T-helper 1 cell treated with Interleukin-12 subunit alpha and Interleukin-12 subunit beta and Interleukin-4 antibody, amounts not matched to agents 30 μg/mL and 1 μg/mL, for 36 hours (primary cell): ENCODE measurements at regions not wholly inside any gene's neighbourhood (a gene's known extent, or its start where the extent isn't known, plus 50 kb on each side); places are given as distances from the start of the nearest gene placed in this dataset.

Source experiments
- H3K27ac Mint-ChIP-seq: one replicate; pipeline ENCODE4 v1.8.0; 2021; ENCODE audit warnings: mild to moderate bottlenecking, mixed read lengths
- H3K27me3 Mint-ChIP-seq: one replicate; pipeline ENCODE4 v1.8.0; 2021; ENCODE audit warnings: low read depth, mixed read lengths
- H3K36me3 Mint-ChIP-seq: one replicate; pipeline ENCODE4 v1.8.0; 2021; ENCODE audit warnings: low read depth, mixed read lengths
- H3K4me1 Mint-ChIP-seq: one replicate; pipeline ENCODE4 v1.8.0; 2021; ENCODE audit warnings: low read depth, mixed read lengths
- H3K4me3 Mint-ChIP-seq: one replicate; pipeline ENCODE4 v1.8.0; 2021; ENCODE audit warnings: mild to moderate bottlenecking, moderate library complexity, mixed read lengths
- H3K9me3 Mint-ChIP-seq: one replicate; pipeline ENCODE4 v1.8.0; 2021; ENCODE audit warnings: mixed read lengths

- Mint-ChIP-seq H3K27me3 (no peaks in the 10 kb centered on the region), H3K27ac (no peak overlapping the region), H3K36me3 (no peaks in the 10 kb centered on the region), H3K4me3 (no peak overlapping the region), H3K9me3 (peaks cover 40% of the 10 kb centered on the region), H3K4me1 (no peaks in the 10 kb centered on the region)
These were observed 638.0 kb downstream of the IRX1 start for GRCh38 chr5:4233671-4234070.

DNA sequence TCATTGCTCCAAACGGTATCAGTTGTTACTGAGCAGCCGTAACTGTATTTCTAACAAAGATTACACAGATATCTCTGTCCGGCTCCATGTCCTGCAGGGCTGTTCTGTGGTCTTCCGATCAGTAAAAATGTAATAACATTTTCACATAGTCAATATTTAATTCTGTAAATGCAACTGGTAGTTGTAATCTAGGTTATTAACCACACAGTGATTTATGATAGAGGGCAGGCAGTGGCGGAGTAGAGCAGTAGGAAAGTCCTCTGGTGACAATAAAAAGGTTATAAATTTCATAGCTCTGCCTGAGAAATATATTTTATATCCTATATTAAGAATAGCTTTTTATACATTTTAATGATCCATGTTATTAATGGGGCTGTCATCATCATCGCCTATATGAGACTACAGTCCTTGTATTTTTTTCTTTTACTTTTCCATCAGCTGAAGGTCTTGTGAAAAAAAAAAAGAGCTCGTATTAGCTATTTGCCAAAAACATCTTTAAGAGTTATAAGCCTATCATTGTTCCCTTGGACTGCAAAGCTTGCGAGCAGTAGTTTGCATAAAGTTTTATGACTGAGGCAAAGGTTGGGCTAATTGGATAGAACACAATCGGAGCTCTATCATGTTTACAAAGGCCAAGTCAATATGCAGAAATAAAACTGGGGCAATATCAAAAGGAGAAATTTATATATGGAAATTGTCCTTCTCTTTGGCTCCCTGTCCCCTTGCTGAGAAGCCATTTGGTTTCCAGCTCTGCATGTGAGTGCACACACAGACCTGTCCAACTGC lies 648.0 kb downstream of the IRX1 start:
- Mint-ChIP-seq H3K27ac (no peak overlapping the region), H3K4me3 (no peak overlapping the region), H3K27me3 (no peaks in the 10 kb centered on the region), H3K36me3 (no peaks in the 10 kb centered on the region), H3K9me3 (peaks cover 15% of the 10 kb centered on the region), H3K4me1 (no peaks in the 10 kb centered on the region)

DNA sequence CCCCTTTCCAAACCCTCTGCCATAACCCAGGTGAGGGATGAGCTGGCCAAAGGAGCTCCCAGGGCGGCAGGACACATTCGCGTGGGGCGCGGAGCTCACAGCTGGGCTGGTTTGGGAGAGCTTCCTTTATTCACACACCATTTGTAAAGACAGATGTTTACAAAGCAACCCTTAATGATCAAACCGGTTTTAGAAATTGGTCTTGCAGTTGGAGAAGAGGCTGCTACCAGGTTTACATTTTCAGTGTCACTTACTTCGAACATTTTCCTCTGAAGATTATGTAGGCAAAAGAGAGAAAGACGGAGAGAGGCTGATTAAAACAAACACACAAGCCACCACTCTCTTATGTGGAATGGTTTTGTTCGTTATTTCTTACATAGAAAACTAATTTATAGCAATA lies 648.7 kb downstream of the IRX1 start:
- peaks cover 9% of the 10 kb centered on the region for H3K9me3 Mint-ChIP-seq
- no peak overlapping the region for H3K27ac Mint-ChIP-seq
- H3K36me3 Mint-ChIP-seq: no peaks in the 10 kb centered on the region
- no peaks in the 10 kb centered on the region for H3K4me1 Mint-ChIP-seq
- H3K4me3 Mint-ChIP-seq: no peak overlapping the region
- H3K27me3 Mint-ChIP-seq: no peaks in the 10 kb centered on the region

GRCh38 chr5:4245076-4245475 lies 649.4 kb downstream of the IRX1 start:
- H3K9me3 Mint-ChIP-seq: peaks cover 6% of the 10 kb centered on the region
- H3K27me3 Mint-ChIP-seq: no peaks in the 10 kb centered on the region
- no peak overlapping the region for H3K27ac Mint-ChIP-seq
- H3K4me1 Mint-ChIP-seq: no peaks in the 10 kb centered on the region
- H3K36me3 Mint-ChIP-seq: no peaks in the 10 kb centered on the region
- no peak overlapping the region for H3K4me3 Mint-ChIP-seq

GRCh38 chr5:4245511-4245910 lies 649.9 kb downstream of the IRX1 start:
- H3K27ac Mint-ChIP-seq: no peak overlapping the region
- H3K4me3 Mint-ChIP-seq: no peak overlapping the region
- H3K36me3 Mint-ChIP-seq: no peaks in the 10 kb centered on the region
- peaks cover 6% of the 10 kb centered on the region for H3K9me3 Mint-ChIP-seq
- H3K27me3 Mint-ChIP-seq: no peaks in the 10 kb centered on the region
- no peaks in the 10 kb centered on the region for H3K4me1 Mint-ChIP-seq

DNA sequence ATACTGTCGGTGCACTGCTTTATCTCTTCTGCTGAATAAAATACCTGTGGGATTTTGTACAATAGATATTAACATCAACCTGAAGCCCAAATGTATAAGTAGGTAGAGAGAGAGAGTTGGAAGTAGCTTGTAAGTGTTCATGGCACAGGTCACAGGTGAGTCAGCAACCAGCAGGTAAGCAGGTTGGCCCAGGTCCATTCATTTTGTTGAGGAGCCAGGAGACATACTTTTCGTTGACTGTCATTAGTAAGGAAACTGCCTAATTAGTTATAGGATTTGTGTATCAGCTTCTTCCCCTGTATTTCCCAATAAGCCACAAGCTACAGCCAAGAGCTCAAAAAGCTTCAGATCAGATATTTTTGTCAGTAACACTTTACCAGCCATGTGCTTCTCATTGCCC lies 650.8 kb downstream of the IRX1 start:
- no peaks in the 10 kb centered on the region for H3K27me3 Mint-ChIP-seq
- H3K4me1 Mint-ChIP-seq: no peaks in the 10 kb centered on the region
- H3K36me3 Mint-ChIP-seq: no peaks in the 10 kb centered on the region
- peaks cover 7% of the 10 kb centered on the region for H3K9me3 Mint-ChIP-seq
- H3K27ac Mint-ChIP-seq: no peak overlapping the region
- H3K4me3 Mint-ChIP-seq: no peak overlapping the region

GRCh38 chr5:4250254-4250653 lies 654.6 kb downstream of the IRX1 start:
- Mint-ChIP-seq H3K4me3 (no peak overlapping the region), H3K4me1 (no peaks in the 10 kb centered on the region), H3K9me3 (peaks cover 9% of the 10 kb centered on the region), H3K36me3 (no peaks in the 10 kb centered on the region), H3K27me3 (no peaks in the 10 kb centered on the region), H3K27ac (no peak overlapping the region)

DNA sequence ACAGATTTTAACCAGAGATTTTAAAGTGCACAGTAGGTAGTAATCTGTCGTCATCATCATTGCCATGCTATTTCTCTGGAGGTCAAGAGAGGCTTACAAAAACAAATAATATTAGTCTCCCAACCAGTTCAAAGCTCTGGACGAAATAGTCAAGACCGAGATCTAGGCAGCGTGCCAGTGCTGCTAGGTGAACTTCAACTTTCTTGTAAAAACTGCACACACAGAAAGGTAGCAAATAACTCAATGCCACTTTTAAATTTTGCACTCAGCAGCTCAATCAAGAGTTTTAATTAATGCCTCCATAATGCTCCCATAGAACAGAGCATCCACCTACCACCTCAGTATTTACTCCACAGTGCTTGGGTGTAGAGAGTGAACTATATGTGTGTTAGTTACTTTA lies 656.8 kb downstream of the IRX1 start:
- peaks cover 3% of the 10 kb centered on the region for H3K9me3 Mint-ChIP-seq
- no peak overlapping the region for H3K27ac Mint-ChIP-seq
- H3K36me3 Mint-ChIP-seq: no peaks in the 10 kb centered on the region
- no peaks in the 10 kb centered on the region for H3K4me1 Mint-ChIP-seq
- H3K4me3 Mint-ChIP-seq: no peak overlapping the region
- no peaks in the 10 kb centered on the region for H3K27me3 Mint-ChIP-seq

DNA sequence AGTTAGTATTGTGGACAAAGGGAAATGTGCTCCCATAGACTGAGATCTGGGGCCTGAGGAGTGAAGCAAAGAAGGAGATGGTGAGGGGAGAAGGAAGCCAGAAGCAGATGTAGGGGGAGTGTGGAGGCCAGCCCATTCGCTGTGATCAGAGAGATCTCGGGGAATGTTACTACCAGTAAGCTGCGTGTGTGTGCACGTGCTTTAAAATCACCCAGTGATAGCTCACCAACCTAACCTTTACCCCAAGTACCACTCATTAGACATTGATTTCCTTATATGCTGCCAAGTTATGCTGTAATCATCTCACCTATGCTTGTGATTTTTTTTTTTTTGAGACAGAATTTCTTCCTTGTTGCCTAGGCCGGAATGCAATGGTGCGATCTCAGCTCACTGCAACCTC lies 659.1 kb downstream of the IRX1 start:
- Mint-ChIP-seq H3K9me3 (peaks cover 3% of the 10 kb centered on the region), H3K4me3 (no peak overlapping the region), H3K36me3 (no peaks in the 10 kb centered on the region), H3K4me1 (no peaks in the 10 kb centered on the region), H3K27ac (no peak overlapping the region), H3K27me3 (no peaks in the 10 kb centered on the region)

DNA sequence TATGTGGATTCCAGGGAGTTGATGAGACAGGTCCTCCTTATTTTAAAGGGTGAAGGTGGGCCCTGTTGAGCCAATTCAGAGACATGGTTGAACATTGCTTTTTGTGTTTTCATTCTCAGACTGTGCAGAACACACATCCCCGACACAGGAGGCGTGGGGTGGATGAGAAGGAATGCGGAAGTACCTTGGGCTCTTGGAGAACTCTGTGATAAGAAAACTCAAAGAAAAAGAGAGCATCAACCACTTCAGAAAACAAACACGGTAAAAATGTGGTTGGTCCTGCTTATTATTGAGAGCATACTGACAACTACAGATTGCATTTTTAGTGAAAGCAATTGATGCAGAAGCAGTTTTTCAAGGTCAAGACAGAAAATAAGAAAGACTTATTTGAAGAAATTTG lies 659.8 kb downstream of the IRX1 start:
- H3K4me1 Mint-ChIP-seq: no peaks in the 10 kb centered on the region
- H3K36me3 Mint-ChIP-seq: no peaks in the 10 kb centered on the region
- no peak overlapping the region for H3K27ac Mint-ChIP-seq
- peaks cover 3% of the 10 kb centered on the region for H3K9me3 Mint-ChIP-seq
- no peak overlapping the region for H3K4me3 Mint-ChIP-seq
- no peaks in the 10 kb centered on the region for H3K27me3 Mint-ChIP-seq

DNA sequence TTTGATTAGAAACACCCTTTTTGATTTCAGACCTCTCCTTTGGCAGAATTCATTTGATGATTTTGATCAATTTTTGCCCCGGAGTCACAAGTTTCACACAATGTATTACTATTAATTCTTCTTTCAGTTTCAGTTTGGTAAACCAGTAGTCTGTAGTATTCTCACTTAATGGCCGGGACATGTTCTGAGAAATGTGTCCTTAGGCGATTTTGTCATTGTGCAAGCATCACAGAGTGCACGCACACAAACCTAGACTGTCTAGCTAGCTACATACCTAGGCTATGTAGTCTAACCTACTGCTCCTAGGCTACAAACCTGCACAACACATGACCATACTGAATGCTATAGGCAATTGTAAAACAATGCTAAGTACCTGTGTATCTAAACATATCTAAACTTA lies 662.5 kb downstream of the IRX1 start:
- H3K27ac Mint-ChIP-seq: no peak overlapping the region
- no peaks in the 10 kb centered on the region for H3K27me3 Mint-ChIP-seq
- peaks cover under 1% of the 10 kb centered on the region for H3K9me3 Mint-ChIP-seq
- no peaks in the 10 kb centered on the region for H3K4me1 Mint-ChIP-seq
- no peak overlapping the region for H3K4me3 Mint-ChIP-seq
- no peaks in the 10 kb centered on the region for H3K36me3 Mint-ChIP-seq

DNA sequence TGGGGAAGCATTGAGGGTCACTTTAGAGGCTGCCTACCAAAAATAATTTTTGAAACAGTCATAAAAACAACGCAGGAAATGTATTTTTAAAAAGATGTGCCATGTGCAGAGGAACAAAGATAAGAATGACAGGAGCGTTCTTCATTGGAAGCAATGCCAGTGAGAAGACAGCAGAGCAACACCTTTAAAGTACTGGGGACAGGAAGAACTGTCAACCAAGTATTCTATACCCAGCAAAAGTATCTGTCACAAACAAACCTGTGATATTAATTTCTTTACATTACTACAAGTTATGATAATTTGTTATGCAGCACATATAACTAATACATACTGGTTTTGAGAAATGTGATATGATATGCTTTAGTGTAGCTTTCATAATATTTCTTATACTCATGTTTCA lies 675.6 kb downstream of the IRX1 start:
- Mint-ChIP-seq H3K36me3 (no peaks in the 10 kb centered on the region), H3K27me3 (no peaks in the 10 kb centered on the region), H3K27ac (no peak overlapping the region), H3K9me3 (peaks cover 37% of the 10 kb centered on the region), H3K4me3 (no peak overlapping the region), H3K4me1 (no peaks in the 10 kb centered on the region)

DNA sequence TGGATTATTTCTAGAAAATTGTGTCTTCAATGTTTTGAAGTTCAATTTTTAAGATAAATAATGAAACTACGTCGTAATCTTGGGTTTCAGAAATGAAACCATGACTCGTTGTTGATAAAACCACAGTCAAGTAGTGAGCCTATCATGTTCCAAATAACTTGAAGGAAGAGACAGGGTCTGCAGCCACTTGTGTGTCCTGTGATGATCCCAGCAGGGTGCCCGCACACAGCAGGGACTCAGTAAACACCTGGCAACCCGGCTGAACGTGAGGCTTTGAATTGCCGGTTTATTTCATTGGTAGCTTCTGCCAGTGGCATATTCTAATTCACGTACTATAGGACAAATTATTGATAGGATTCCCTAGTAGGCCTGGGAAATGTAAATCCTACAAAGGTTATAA lies 679.6 kb downstream of the IRX1 start:
- no peaks in the 10 kb centered on the region for H3K27me3 Mint-ChIP-seq
- H3K36me3 Mint-ChIP-seq: no peaks in the 10 kb centered on the region
- peaks cover 21% of the 10 kb centered on the region for H3K9me3 Mint-ChIP-seq
- no peak overlapping the region for H3K27ac Mint-ChIP-seq
- no peak overlapping the region for H3K4me3 Mint-ChIP-seq
- H3K4me1 Mint-ChIP-seq: no peaks in the 10 kb centered on the region

DNA sequence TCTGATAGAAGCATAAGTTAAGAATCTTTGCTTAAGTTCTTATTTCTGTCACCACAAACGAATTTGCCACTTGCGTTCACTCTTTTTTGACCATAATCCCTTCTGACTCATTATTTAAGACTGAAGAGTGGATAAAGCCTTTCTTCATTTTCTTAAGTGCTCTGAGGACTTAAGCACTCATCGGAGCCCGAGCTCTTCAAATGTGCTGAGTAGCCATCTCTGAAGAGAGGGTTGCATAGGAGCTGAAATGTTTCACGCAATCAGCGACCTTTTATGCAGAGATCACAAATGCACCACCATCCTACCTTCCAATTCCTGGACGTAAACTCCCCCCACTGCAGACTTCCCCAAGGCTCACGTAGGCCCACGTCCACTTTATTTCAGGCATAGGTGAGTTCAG lies 699.2 kb downstream of the IRX1 start:
- H3K9me3 Mint-ChIP-seq: peaks cover 4% of the 10 kb centered on the region
- no peaks in the 10 kb centered on the region for H3K36me3 Mint-ChIP-seq
- no peaks in the 10 kb centered on the region for H3K27me3 Mint-ChIP-seq
- H3K4me1 Mint-ChIP-seq: no peaks in the 10 kb centered on the region
- H3K4me3 Mint-ChIP-seq: no peak overlapping the region
- no peak overlapping the region for H3K27ac Mint-ChIP-seq

GRCh38 chr5:4295663-4296339 lies 700.2 kb downstream of the IRX1 start:
- Mint-ChIP-seq H3K9me3 (peaks cover 4% of the 10 kb centered on the region), H3K27me3 (no peaks in the 10 kb centered on the region), H3K36me3 (no peaks in the 10 kb centered on the region), H3K4me3 (no peak overlapping the region), H3K4me1 (no peaks in the 10 kb centered on the region), H3K27ac (no peak overlapping the region)
